H1 (cell line): ENCODE measurements at regions not wholly inside any gene's neighbourhood (a gene's known extent, or its start where the extent isn't known, plus 50 kb on each side); places are given as distances from the start of the nearest gene placed in this dataset.

ENCODE experiments used
- CTCF ChIA-PET: fragments of 300-600 bp; sonication (Branson Sonifier 250); formaldehyde crosslinking; loops from one replicate; lab custom pipeline; 2021; ENCODE audit not compliant: partially characterized antibody; lab: Charles Lee
- POLR2A ChIA-PET: fragments of 300-600 bp; sonication (Branson Sonifier 250); formaldehyde crosslinking; loops from one replicate; lab custom pipeline; 2021; ENCODE audit warnings: inconsistent platforms; ENCODE audit not compliant: partially characterized antibody; lab: Charles Lee
- DNase-seq, 2 experiments: peaks; one replicate each; pipeline versions ENCODE4 v3.0.0 to v3.0.0-alpha.2; 2010 to 2022; ENCODE audit warnings: low spot score in 2 of 2, low read depth in 1 of 2, mixed read lengths in 1 of 2
- FAIRE-seq: peaks from 2 replicates; lab custom pipeline; 2011; peaks lifted over from hg19 to GRCh38; lab: Jason Lieb, UNC
- H2AFZ ChIP-seq: 2 replicates; pipeline ENCODE4 v1.8.1; 2012; ENCODE audit warnings: low read length, inconsistent platforms
- H2AK5ac ChIP-seq: 2 replicates; pipeline ENCODE4 v1.6.1; 2013; ENCODE audit warnings: low read depth, low read length
- H2BK120ac ChIP-seq: replicated peaks from 2 replicates; pipeline ENCODE3; 2013; ENCODE audit warnings: low read depth, low read length, inconsistent platforms
- H2BK12ac ChIP-seq: 2 replicates; pipeline ENCODE4 v1.6.1; 2013; ENCODE audit warnings: low read depth, low read length
- H2BK15ac ChIP-seq: 2 replicates; pipeline ENCODE4 v1.6.1; 2013; ENCODE audit warnings: low read length
- H2BK20ac ChIP-seq: 2 replicates; pipeline ENCODE4 v1.6.1; 2013; ENCODE audit warnings: low read length
- H2BK5ac ChIP-seq: 2 replicates; pipeline ENCODE4 v1.6.1; 2013; ENCODE audit warnings: low read depth, low read length
- H3K14ac ChIP-seq: 2 replicates; pipeline ENCODE4 v1.6.1; 2013; ENCODE audit warnings: inconsistent platforms; ENCODE audit not compliant: insufficient read length
- H3K18ac ChIP-seq: 2 replicates; pipeline ENCODE4 v1.6.1; 2013; ENCODE audit warnings: low read length; ENCODE audit errors: extremely low read depth
- H3K23ac ChIP-seq: 2 replicates; pipeline ENCODE4 v1.6.1; 2013; ENCODE audit warnings: inconsistent platforms; ENCODE audit not compliant: insufficient read length
- H3K23me2 ChIP-seq: 2 replicates; pipeline ENCODE4 v1.6.1; 2013; ENCODE audit warnings: low read depth, low read length
- H3K27ac ChIP-seq: 2 replicates; pipeline ENCODE4 v1.6.1; 2011; ENCODE audit warnings: low read depth, low read length, inconsistent platforms
- H3K27me3 ChIP-seq, 4 experiments: replicated peaks in 1 of 4; 1 replicate in 1 of 4; 2 replicates in 3 of 4; pipeline versions ENCODE4 v1.6.1 to v1.8.1; 2011 to 2013; ENCODE audit warnings: low read length in 3 of 4, mild to moderate bottlenecking in 3 of 4, inconsistent platforms in 2 of 4, mixed read lengths in 2 of 4, moderate library complexity in 1 of 4; ENCODE audit not compliant: control insufficient read depth in 3 of 4, insufficient read depth in 3 of 4; ENCODE audit errors: extremely low read depth in 1 of 4
- H3K36me3 ChIP-seq, 4 experiments: 2 replicates each; pipeline versions ENCODE4 v1.6.1 to v1.8.1; 2011 to 2013; ENCODE audit warnings: mild to moderate bottlenecking in 4 of 4, low read length in 3 of 4, moderate library complexity in 2 of 4, control low read depth in 1 of 4, inconsistent platforms in 1 of 4; ENCODE audit not compliant: insufficient read depth in 4 of 4, control insufficient read depth in 2 of 4
- H3K4ac ChIP-seq: replicated peaks from 2 replicates; pipeline ENCODE3; 2013; ENCODE audit warnings: low read length, low read depth, mixed read lengths, inconsistent platforms; ENCODE audit not compliant: insufficient read length
- H3K4me1 ChIP-seq, 4 experiments: replicated peaks in 1 of 4; 1 replicate in 1 of 4; 2 replicates in 3 of 4; pipeline versions ENCODE4 v1.6.1 to v1.8.1; 2011 to 2013; ENCODE audit warnings: low read length in 3 of 4, inconsistent platforms in 2 of 4, mixed read lengths in 1 of 4; ENCODE audit not compliant: insufficient read depth in 4 of 4, control insufficient read depth in 3 of 4
- H3K4me2 ChIP-seq, 2 experiments: 2 replicates each; pipeline versions ENCODE4 v1.6.1 to v1.8.1; 2011 to 2013; ENCODE audit warnings: low read depth in 2 of 2, low read length in 2 of 2, control low read depth in 1 of 2, inconsistent platforms in 1 of 2, mild to moderate bottlenecking in 1 of 2; ENCODE audit not compliant: insufficient read depth in 1 of 2
- H3K4me3 ChIP-seq, 4 experiments: fragments of 200-600, 300-600 bp in 1 of 4; sonication (generic), shearing (Covaris generic), sonication (Bioruptor Twin) in 1 of 4; 2 replicates each; pipeline versions ENCODE4 v1.5.1 to v1.8.1; 2011 to 2016; ENCODE audit warnings: low read length in 4 of 4, low read depth in 3 of 4, control low read depth in 2 of 4, inconsistent platforms in 2 of 4, mild to moderate bottlenecking in 2 of 4, mixed read lengths in 1 of 4, moderate library complexity in 1 of 4; ENCODE audit not compliant: insufficient read depth in 2 of 4; ENCODE audit errors: extremely low read depth in 1 of 4
- H3K56ac ChIP-seq: replicated peaks from 2 replicates; pipeline ENCODE3; 2013; ENCODE audit warnings: low read depth, mild to moderate bottlenecking, mixed read lengths, low read length, inconsistent platforms; ENCODE audit not compliant: insufficient read length
- H3K79me1 ChIP-seq: 2 replicates; pipeline ENCODE4 v1.6.1; 2013; ENCODE audit warnings: low read depth, low read length, control low read depth
- H3K79me2 ChIP-seq, 2 experiments: 2 replicates each; pipeline versions ENCODE4 v1.6.1 to v1.8.1; 2012 to 2013; ENCODE audit warnings: low read length in 2 of 2, mild to moderate bottlenecking in 2 of 2, inconsistent platforms in 1 of 2; ENCODE audit not compliant: insufficient read depth in 2 of 2, control insufficient read depth in 1 of 2
- H3K9ac ChIP-seq, 4 experiments: replicated peaks in 1 of 4; 1 replicate in 1 of 4; 2 replicates in 3 of 4; pipeline versions ENCODE4 v1.6.1 to v1.8.1; 2011 to 2013; ENCODE audit warnings: low read depth in 3 of 4, low read length in 3 of 4, control low read depth in 2 of 4, mild to moderate bottlenecking in 2 of 4, moderate library complexity in 2 of 4, inconsistent platforms in 1 of 4; ENCODE audit errors: extremely low read depth in 1 of 4
- H3K9me3 ChIP-seq, 2 experiments: 2 replicates each; pipeline versions ENCODE4 v1.6.1 to v1.8.1; 2012 to 2013; ENCODE audit warnings: mild to moderate bottlenecking in 2 of 2, moderate library complexity in 2 of 2, control low read depth in 1 of 2, inconsistent platforms in 1 of 2, low read depth in 1 of 2, low read length in 1 of 2, mixed read lengths in 1 of 2; ENCODE audit not compliant: insufficient read depth in 2 of 2
- H4K20me1 ChIP-seq, 2 experiments: replicated peaks in 1 of 2; 2 replicates each; pipeline versions ENCODE3 to v1.8.1; 2011 to 2013; ENCODE audit warnings: inconsistent platforms in 2 of 2, low read length in 2 of 2, mild to moderate bottlenecking in 1 of 2; ENCODE audit not compliant: insufficient read depth in 2 of 2, control insufficient read depth in 1 of 2
- H4K5ac ChIP-seq: 2 replicates; pipeline ENCODE4 v1.6.1; 2013; ENCODE audit warnings: low read length, low read depth, mixed read lengths, inconsistent platforms; ENCODE audit not compliant: insufficient read length
- H4K8ac ChIP-seq: 2 replicates; pipeline ENCODE4 v1.8.0; 2013; ENCODE audit warnings: mild to moderate bottlenecking, moderate library complexity, low read length, inconsistent platforms; ENCODE audit not compliant: insufficient read depth; ENCODE audit errors: extremely low read depth
- H4K91ac ChIP-seq: replicated peaks from 2 replicates; pipeline ENCODE3; 2013; ENCODE audit warnings: low read length, mixed read lengths, inconsistent platforms; ENCODE audit not compliant: insufficient read length
- ASH2L ChIP-seq: fragments of 200-600, 300-600 bp; sonication (generic); IDR thresholded peaks from one replicate; pipeline ENCODE4 v1.7.1; 2017; ENCODE audit warnings: low read length
- ATF2 ChIP-seq: IDR thresholded peaks from 2 replicates; pipeline ENCODE4 v1.6.1; 2012; ENCODE audit warnings: low read length, inconsistent platforms
- BCL11A ChIP-seq, 2 experiments: IDR thresholded peaks; one replicate each; pipeline ENCODE4 v1.6.1; 2011; ENCODE audit warnings: low read depth in 2 of 2, low read length in 2 of 2, mild to moderate bottlenecking in 2 of 2
- CBX8 ChIP-seq: fragments of 300-800, 300-1000 bp; sonication (generic); IDR thresholded peaks from 2 replicates; pipeline ENCODE4 v1.7.1; 2016; ENCODE audit warnings: low read depth, low read length, borderline replicate concordance
- EGR1 ChIP-seq: IDR thresholded peaks from 2 replicates; pipeline ENCODE4 v1.6.1; 2011; ENCODE audit warnings: low read depth, low read length, borderline replicate concordance
- EP300 ChIP-seq, 2 experiments: IDR thresholded peaks; 1 replicate in 1 of 2; 2 replicates in 1 of 2; pipeline ENCODE4 v1.6.1; 2011 to 2012; ENCODE audit warnings: low read depth in 2 of 2, low read length in 2 of 2, mild to moderate bottlenecking in 2 of 2, borderline replicate concordance in 1 of 2, inconsistent platforms in 1 of 2, moderate library complexity in 1 of 2
- MAFK ChIP-seq: IDR thresholded peaks from 2 replicates; pipeline ENCODE4 v1.6.1; 2012; ENCODE audit warnings: low read depth, mild to moderate bottlenecking, improper control_type of control experiment, low read length
- POLR2A ChIP-seq, 2 experiments: IDR thresholded peaks; 1 replicate in 1 of 2; 2 replicates in 1 of 2; pipeline ENCODE4 v1.6.1; 2011; ENCODE audit warnings: low read depth in 2 of 2, low read length in 2 of 2, mild to moderate bottlenecking in 2 of 2; ENCODE audit errors: control extremely low read depth in 1 of 2
- POLR2AphosphoS5 ChIP-seq: IDR thresholded peaks from 2 replicates; pipeline ENCODE4 v1.6.1; 2011; ENCODE audit warnings: low read depth, low read length
- TAF1 ChIP-seq: IDR thresholded peaks from 2 replicates; pipeline ENCODE4 v1.6.1; 2011; ENCODE audit warnings: mild to moderate bottlenecking, low read depth, low read length
- TBP ChIP-seq: IDR thresholded peaks from 2 replicates; pipeline ENCODE4 v1.6.1; 2011; ENCODE audit warnings: low read depth, low read length, improper control_type of control experiment
- WGBS, 2 experiments: shearing (Covaris generic) in 1 of 2; methylation state at CpG; one replicate each; pipeline versions ENCODE4 v1.1.6 to v1.1.7; 2013 to 2015; ENCODE audit warnings: low lambda C conversion rate in 2 of 2, mixed read lengths in 2 of 2, inconsistent platforms in 1 of 2, low coverage in 1 of 2, missing lambda C conversion rate in 1 of 2; ENCODE audit not compliant: insufficient replicate concordance in 2 of 2, insufficient coverage in 1 of 2, insufficient read length in 1 of 2; ENCODE audit errors: extremely low coverage in 1 of 2, missing lambda C conversion rate in 1 of 2; 5-methylcytosine and 5-hydroxymethylcytosine counted together

DNA sequence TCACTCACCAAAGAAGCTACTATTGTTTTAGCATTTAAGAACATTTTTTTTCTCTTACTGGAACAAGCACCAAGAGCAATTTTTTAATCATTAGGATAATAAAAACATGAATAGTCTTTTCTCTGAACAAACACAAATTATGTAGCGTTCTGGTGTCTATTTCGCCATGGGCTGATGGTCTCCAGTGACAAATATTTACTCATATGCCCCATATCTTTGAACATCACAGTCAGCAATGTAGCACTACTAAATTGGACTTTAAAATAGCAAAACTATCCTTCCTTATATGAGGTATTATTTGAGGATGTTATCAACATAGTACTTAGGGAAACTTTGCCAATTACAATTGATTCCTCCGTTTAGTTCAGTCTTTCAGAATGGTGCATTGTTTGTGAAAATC is 1326.0 kb upstream of the ZEB2 start:
- Histone ChIP-seq H3K56ac (no peak overlapping the region), H2AFZ (no peak overlapping the region), H3K36me3 (no peaks in the 10 kb centered on the region), H3K14ac (no peak overlapping the region), H3K4ac (no peak overlapping the region), H3K27ac (no peak overlapping the region), H4K5ac (no peak overlapping the region), H3K4me1 (no peaks in the 10 kb centered on the region), H2BK12ac (no peak overlapping the region), H3K23ac (no peak overlapping the region), H2BK20ac (no peak overlapping the region), H2BK5ac (no peak overlapping the region), H3K79me1 (no peaks in the 10 kb centered on the region), H3K9me3 (no peaks in the 10 kb centered on the region; a peak in 1 of 4 replicates), H3K9ac (no peak overlapping the region), H3K23me2 (no peaks in the 10 kb centered on the region), H3K27me3 (no peaks in the 10 kb centered on the region), H3K79me2 (no peaks in the 10 kb centered on the region), H2BK120ac (no peak overlapping the region), H4K91ac (no peak overlapping the region), H4K8ac (no peak overlapping the region), H2BK15ac (no peak overlapping the region), H2AK5ac (no peak overlapping the region), H3K18ac (no peak overlapping the region), H4K20me1 (no peaks in the 10 kb centered on the region), H3K4me2 (no peak overlapping the region), H3K4me3 (no peak overlapping the region)
- no peak for TF ChIP-seq BCL11A (IDR thresholded peaks at IDR 0.05; ENCODE audit: low read depth in 2 of 2, low read length in 2 of 2)
- no peak for TF ChIP-seq TBP
- TF ChIP-seq ATF2, result no peak
- TF ChIP-seq POLR2AphosphoS5, result no peak
- no peak for TF ChIP-seq CBX8
- no peak for TF ChIP-seq EP300 (IDR thresholded peaks at IDR 0.05; ENCODE audit: borderline replicate concordance in 1 of 2, low read depth in 2 of 2, low read length in 2 of 2)
- TF ChIP-seq EGR1, result no peak
- TF ChIP-seq TAF1, result no peak
- TF ChIP-seq MAFK, result no peak
- no peak for TF ChIP-seq POLR2A (IDR thresholded peaks at IDR 0.05; ENCODE audit: control extremely low read depth in 1 of 2, low read depth in 2 of 2, low read length in 2 of 2)
- no peak for TF ChIP-seq ASH2L
- FAIRE-seq (no peak), DNase-seq (no peak)
- 90% methylated on average over 3 of the region's 3 CpGs; no CpG with 5 or more reads in 1 of the 2 experiments for WGBS, 2 experiments
- ChIA-PET CTCF (interaction anchor here (0.6 kb wide), 2 partner anchors 24 to 89 kb away, joined by 3 read pairs; no protein-coding TSS in a partner anchor), POLR2A (no interaction called here)
